GM12801 (cell line): ENCODE measurements at regions not wholly inside any gene's neighbourhood (a gene's known extent, or its start where the extent isn't known, plus 50 kb on each side); places are given as distances from the start of the nearest gene placed in this dataset.

Source experiments
- TF ChIP-seq, protein P1 (sequence below): IDR thresholded peaks from one replicate; pipeline ENCODE4 v1.5.1; 2011; ENCODE audit warnings: control low read depth; ENCODE audit not compliant: insufficient read length; ENCODE audit errors: extremely low read depth

DNA sequence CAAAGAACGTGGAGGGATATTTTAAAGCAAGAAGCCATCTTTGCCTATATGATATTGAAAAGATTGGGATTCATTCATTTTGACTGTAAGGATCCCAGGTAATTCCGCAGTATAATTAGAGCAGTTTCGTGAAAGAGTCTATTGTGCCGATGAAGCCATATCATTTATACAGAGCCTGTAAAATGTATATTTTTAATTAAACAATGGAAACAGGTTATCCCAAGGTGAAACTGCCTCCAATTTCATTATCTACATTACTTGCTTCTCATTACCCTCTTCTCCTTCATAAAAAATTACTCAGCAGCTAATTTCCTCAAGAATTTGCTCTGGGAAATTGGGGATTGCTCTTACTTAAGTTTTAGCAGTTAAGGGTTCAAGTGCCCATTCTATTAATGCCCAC is 444.1 kb downstream of the SOCS6 start:
- TF ChIP-seq, protein P1, sequence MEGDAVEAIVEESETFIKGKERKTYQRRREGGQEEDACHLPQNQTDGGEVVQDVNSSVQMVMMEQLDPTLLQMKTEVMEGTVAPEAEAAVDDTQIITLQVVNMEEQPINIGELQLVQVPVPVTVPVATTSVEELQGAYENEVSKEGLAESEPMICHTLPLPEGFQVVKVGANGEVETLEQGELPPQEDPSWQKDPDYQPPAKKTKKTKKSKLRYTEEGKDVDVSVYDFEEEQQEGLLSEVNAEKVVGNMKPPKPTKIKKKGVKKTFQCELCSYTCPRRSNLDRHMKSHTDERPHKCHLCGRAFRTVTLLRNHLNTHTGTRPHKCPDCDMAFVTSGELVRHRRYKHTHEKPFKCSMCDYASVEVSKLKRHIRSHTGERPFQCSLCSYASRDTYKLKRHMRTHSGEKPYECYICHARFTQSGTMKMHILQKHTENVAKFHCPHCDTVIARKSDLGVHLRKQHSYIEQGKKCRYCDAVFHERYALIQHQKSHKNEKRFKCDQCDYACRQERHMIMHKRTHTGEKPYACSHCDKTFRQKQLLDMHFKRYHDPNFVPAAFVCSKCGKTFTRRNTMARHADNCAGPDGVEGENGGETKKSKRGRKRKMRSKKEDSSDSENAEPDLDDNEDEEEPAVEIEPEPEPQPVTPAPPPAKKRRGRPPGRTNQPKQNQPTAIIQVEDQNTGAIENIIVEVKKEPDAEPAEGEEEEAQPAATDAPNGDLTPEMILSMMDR, result no peak

GRCh38 chr18:70732188-70732587 is 443.3 kb downstream of the SOCS6 start:
- TF ChIP-seq, protein P1, result no peak

- TF ChIP-seq, protein P1, result no peak
Measured at GRCh38 chr18:70720607-70721006, 431.8 kb downstream of the SOCS6 start.

- TF ChIP-seq, protein P1, result no peak
Measured at GRCh38 chr18:70709720-70710119, 420.9 kb downstream of the SOCS6 start.

- TF ChIP-seq, protein P1, result no peak
Measured at GRCh38 chr18:70709144-70709543, 420.3 kb downstream of the SOCS6 start.

- TF ChIP-seq, protein P1, result no peak
Measured at GRCh38 chr18:70705831-70706416, 417.1 kb downstream of the SOCS6 start.

- TF ChIP-seq, protein P1, result no peak
Measured at GRCh38 chr18:70700496-70700895, 411.7 kb downstream of the SOCS6 start.
